GM18519 (cell line): ENCODE measurements at regions not wholly inside any gene's neighbourhood (a gene's known extent, or its start where the extent isn't known, plus 50 kb on each side); places are given as distances from the start of the nearest gene placed in this dataset.

Experiments
- ATAC-seq: cut with Tn5 transposase; IDR thresholded peaks from one replicate; pipeline ENCODE4 v1.9.1; 2021; ENCODE audit warnings: mild to moderate bottlenecking, moderate library complexity; ENCODE audit not compliant: unreplicated experiment, low FRiP score

DNA sequence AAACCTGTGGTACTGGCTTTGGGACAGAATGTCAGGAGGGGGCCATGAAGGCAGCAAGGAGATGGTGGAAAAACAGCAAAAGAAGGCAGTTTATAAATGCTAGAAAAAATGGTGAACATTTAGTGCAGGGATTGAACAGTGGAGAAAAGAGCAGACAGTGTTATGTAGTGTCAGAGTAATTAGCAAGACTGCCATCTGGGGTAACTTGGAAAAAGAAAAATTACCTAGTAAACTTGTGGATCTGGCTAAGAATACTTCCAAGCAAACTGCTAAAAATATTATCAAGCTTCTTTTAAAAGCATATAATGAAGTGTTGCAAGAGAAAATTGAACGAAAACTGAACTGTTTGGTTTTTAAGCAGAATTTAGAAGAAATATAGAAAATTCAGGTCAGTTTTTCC is 267.8 kb downstream of the INSIG2 start:
- ATAC-seq: no peak

DNA sequence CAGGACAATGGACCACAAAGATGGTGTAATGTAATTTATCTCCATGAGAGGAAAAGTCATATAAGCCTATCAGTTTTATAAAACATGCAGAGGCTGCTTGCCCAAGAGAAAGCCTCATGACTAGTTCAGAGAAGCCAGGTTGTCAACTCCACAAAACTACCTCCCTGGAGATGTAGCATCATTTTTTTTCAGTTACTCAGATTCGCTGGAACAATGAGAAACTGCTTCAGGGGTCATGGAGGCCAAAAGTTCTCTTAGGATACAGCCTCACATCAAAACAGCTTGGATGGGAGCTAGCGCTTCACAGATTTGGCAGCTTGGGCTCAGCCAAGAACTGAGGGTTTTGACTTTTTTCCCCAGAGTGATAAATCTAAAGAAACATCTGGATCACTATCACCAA is 263.5 kb downstream of the INSIG2 start:
- no peak for ATAC-seq

DNA sequence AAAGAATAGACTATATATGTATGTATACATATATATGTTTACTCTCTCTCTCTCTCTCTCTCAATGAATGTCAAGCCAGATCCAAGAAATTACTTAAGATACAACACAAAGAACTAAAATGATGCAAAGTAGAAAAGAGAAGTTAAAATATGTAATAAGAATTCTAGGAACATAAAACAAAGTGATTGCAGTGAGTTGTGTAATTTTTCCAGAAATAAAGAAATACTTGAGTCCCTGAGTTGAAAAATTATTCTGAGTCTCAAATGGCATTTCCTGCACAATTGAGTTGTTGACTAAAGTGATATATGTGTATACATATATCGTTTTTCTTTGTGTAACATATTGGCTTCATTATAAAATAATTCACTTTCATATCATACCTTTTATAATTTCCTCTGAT is 262.4 kb downstream of the INSIG2 start:
- ATAC-seq: no peak

DNA sequence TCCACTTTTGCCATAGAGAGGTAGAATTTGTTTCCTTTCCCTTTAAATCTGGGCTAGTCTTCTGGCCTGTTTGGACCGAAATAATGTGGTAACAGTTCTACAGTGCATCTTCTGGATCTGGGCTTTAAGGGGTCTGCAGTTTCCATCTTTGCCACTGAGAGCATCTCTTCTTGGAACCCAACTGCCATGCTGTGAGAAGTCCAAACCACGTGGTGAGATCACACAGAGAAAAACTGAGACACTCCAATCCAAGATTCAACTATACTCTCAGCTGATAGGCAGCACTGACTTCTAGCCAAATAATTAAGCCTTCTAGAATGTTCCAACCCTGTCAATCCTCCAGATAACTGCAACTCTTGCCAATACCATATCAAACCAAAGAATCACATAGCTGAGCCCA is 261.1 kb downstream of the INSIG2 start:
- no peak for ATAC-seq

DNA sequence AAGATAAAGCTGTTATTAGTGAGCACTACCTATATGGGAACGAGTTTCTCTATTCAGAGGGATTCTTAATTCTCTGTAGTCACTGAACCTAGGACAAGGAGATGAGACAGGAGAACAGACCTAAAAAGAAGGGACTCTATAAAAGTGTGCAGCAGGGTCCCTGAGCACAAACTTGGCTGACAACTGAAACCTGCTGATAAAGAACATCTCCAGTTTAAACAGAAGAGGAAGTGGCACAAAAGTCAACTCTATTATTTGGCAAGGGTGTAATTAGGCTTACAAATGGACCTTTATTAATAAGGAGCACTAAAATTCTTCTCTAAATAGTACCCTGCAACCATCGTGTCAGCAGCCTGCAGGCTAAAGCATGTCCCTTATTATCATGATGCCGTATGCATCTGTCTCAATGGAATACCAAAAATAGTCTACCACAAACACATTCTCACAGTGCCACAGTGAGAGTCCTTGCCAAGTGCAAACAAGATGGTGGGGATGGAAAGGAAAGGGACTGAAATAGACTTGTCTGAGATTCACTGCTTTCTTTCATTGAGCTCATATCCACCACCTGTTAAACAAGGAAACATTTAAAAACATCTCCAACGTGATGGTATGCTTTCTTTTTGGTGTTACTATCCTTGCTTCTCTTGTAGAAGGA is 260.2 kb downstream of the INSIG2 start:
- no peak for ATAC-seq

DNA sequence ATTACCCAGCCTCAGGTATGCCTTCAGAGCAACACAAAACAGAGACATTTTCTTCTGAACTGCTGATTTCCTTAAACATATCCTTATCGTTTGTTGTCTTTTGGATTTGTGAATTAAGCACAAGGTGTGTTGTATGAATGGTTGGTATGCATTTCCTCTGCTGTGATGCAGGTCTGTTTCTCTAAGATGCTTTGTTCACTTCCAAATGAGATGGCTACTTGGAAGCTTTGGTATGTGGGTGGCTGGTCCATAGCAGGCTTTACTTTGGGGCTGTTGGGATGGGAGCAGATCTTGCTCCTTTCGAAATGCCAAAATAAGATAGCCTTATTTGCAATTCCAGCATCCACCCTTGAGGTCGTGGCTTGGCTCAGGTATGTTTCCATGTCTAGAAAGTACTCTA is 257.2 kb downstream of the INSIG2 start:
- ATAC-seq: no peak

DNA sequence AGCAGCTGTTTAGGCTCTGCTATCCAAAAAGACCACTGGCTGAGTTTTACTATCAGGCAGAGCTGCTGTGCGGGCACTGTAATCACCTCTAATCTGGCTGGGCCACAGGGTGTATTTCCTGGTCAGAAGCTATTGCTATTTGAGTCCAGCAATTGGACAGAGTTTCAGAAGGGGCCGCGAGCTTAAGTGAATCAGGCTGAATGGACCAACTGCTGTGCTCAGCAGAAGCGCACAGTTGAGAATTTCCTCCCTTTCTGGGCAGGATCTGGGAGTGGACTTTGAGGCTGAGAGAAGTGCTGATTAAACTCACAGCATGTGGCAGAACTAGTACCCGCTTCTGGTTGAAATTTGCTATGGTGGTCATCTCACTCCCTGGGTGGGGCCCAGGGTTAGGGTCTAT is 251.8 kb downstream of the INSIG2 start:
- no peak for ATAC-seq

DNA sequence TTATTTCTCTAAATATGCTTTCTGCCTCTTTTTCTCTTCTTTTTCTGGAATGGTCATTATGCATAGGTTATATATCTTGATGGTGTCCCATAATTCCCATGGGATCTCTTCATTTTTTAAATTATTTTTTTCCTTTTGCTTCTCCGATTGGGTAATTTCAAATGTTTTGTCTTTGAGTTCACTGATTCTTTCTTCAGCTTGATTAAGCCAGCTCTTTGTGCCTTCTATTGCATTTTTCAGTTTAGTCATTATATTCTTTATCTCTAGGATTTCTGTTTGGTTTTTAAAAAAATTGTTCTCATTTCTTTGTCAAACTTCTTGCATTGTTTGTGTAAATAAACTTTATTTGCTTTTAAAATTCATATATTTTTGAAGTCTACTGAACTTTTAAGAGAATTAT is 251.1 kb downstream of the INSIG2 start:
- no peak for ATAC-seq

DNA sequence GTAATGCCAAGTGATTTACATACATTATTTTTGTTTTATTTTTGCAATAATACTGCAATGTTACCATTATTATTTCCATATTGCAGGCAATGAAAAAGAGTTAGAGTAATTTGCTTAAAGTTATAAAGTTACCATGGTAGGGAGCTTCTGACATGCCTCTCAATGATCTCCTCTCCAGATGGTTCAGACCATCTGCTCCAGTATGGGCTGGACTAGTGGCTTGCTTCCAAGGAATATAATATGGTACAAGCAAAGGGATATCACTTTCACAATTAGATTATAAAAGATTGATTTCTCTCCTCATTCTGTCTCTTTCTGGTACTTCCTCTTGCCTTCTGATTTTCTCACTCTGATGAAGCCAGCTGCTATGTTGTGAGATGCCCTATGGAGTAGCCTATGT is 245.4 kb downstream of the INSIG2 start:
- ATAC-seq: no peak

DNA sequence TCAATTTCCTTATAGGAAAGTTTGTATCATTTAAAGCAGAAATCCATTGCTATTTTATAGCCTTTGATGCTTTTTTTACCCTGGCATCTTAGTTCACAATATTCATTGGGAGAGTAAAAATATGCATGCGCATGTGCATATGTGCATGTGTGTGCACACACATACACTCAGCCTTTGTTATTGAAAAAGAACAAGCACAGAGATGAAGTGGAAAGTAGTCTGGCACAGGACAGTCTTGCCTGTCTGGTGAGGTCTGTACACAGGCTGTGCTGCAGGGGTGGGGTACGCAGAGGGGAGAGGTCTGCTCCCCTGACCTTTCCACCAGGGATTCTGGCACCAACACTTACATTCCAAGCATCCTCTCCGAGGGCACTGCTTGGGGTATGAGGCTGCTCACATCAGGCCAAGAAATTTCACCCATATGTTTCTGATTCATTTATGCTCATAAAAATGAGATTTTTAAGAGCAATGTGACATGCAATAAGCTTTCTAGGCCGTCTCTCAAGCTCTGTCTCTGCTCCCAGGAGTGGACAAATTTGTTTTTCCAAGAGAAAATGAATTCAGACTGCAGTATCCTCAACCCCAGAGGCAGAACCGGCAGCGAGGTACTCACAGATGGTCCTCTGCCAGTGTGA is 237.2 kb downstream of the INSIG2 start:
- no peak for ATAC-seq

DNA sequence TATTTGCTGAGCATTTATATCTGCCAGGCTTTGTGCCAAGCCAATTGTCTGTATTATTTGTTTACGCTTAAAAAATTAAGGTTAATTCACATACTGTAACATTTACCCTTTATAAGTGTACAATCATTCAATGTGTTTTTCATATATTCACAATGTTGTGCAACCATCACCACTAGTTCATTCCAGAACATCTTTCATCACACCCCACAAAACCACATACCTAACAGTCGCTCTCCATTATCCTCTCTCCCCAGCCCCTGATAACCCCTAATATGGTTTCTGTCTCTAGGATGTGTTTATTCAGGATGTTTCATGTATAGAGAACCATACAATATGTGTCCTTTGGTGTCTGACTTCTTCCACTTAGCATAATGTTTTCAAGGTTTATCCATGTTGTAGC is 234.1 kb downstream of the INSIG2 start:
- ATAC-seq: no peak

DNA sequence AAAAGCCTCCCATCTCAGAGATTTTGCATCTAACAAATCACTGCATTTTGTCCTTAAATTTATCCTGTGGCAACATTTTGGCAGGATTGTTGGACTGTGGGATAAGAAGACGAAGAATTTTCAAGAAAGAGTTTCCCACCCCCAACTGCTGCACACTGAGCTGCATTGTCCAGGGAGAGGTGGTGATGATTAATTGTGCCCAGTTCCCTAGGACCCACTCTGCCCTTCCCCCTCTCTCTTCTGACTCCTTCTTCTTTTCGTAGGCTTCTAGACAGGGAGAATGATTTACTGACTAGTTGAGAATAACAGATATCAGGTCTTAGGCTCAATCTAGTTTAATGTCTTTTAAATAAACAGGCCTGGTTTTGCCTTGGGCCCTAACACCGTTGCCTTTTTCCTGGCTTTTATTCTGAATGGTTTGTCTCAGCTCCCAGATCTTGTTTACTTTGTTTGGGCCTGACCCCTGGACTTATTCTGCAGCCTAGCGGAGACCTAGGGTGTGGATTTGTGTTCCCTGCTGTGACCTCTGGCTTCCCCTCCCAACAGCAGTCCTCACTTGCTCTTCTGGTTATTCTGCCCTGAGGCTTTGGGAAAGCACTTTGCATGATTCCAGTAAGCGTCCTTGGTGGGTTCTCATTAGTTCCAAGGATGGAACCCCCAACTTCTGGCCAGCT is 233.3 kb downstream of the INSIG2 start:
- no peak for ATAC-seq

DNA sequence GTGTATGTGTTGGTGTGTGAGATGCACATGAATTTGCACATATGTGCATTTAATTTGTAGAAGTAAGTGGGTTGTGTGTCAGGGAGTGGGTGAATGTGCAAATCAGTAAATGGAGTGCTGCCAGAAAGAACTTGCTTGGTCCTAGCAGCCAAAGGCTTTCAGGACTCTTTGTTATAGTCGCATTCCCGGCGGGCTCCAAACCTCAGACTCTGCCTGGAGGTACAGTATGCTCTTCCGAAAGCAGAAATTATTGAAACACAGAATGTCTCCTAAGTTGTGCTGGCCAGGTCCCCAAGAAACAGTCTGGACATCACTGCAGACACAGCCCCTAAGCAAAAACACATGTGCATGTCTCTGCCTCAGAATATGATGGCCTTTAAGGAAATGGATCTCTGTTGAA is 232.4 kb downstream of the INSIG2 start:
- ATAC-seq: no peak

DNA sequence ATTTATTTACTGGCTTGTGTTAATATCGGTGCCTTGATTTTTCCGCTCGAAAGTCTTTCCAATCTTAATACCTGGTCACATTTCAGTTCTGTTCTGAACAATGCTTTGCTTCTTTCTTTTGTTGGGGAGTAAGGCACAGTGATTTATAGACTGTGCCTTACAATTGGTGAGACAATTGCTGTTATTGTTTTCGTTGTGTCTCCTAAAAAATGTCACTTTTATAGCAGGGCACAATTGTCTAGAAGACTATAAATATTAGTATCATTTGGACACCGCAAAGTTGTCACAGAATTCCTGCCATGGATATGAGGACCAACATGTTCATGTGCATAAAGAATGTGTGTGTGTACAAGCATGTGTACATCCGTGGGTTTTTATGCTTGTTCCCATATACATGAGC is 231.9 kb downstream of the INSIG2 start:
- no peak for ATAC-seq

DNA sequence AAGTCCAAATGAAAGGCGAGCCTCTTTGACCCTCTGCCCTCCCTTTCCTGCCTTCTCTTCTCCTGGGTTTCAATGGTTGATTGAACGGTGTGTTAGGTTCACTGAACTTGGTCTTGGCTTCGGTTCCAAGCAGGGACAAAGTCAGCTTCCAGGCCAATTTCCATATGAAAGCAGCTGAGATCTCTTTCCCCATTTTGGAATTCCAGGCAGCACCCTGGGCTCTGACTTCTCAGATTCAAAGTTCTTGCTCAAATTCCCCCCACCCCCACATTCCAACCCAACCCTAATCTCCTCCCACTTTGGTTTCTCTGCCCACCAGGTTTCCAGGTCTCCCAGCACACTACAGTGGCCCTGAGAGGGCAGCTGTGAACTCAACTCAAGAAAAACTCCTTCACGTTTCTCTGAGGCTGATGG is 231.0 kb downstream of the INSIG2 start:
- no peak for ATAC-seq

DNA sequence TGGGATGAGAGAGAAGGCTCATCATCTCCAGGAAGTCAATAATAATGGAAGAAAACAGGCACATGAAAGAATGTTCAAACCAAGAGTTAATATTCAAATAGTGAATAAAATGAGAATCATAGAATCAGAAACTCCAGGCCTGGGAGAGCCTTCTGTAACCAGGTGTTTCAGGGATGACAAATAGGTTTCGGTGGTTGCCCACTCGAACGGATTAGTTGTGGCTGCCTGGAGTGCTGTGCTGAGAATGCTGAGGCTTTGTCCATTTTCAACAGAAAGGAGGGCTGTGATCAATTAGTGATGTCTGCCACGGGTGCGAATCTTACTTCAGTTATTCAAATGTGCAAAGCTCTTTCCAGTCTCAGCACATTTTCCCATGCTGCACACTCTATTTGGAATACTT is 227.3 kb downstream of the INSIG2 start:
- no peak for ATAC-seq

DNA sequence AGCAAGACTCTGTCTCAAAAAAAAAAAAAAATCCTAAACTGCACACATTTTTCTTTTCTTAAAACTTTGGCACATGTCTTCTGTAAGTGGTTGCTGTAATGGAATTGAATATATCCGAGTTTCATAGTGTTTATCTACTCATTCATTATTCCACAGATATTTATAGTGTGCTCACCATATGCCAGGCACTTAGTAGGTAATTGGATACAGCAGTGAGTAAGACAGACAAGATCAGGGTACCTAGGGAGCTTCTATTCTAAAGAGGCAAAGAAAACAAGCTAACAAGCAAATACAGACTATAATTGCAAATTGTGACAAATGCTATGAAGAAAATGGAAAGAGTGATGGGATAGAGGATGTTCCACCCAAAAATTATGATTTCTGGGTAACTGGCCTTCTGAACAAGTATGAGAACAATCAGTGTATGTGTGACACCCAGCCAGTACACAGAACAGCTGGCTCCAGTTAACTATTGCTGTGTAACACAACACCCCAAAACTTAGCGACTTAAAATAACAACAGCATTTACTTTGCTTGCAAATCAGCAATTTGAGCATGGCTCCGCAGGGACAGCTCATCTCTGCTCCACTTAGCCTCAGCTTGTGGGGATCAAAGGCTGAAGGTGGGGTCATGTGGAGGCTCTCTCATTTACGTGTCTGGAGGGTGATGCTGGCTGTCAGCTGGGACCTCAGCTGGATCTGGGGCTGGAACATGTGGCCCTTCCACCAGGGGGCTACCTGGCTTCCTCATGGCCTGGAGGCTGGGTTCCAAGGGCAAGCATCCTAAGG is 224.9 kb downstream of the INSIG2 start:
- no peak for ATAC-seq

DNA sequence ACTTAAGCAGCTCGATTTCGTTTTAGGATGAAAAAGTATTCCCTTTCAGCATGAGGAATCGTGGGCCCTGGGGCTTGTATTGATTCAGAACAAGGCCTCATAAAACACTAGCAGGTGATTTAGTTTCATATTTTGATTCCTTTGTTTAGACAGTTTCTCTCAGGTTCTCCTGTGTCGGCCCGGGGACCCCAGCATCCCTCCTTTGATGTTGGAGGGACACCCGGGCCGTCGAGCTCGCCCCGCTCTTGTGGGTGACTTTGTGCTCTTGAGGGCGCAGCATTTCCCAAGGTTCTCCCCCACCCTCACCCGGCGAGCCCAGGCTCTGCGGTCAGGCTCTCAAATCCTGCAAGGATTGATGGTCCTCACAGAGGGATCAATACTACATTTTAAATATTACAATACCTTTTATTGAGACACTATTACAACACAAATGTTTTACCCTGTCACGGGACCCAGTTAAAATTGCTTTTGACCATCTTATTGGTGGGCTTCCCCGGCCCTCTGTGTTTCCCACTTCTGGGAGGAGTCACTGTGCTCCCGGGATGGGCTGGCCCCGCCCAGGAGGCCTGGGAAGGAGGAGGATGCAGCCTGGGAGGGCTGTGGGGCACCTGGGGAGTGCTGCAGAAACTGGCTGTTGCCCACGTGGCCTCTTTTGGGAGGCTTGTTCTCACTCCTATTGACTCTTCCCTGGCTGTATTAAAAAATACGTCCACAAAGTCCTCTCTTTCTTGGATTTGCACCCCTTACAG is 222.6 kb downstream of the INSIG2 start:
- no peak for ATAC-seq

DNA sequence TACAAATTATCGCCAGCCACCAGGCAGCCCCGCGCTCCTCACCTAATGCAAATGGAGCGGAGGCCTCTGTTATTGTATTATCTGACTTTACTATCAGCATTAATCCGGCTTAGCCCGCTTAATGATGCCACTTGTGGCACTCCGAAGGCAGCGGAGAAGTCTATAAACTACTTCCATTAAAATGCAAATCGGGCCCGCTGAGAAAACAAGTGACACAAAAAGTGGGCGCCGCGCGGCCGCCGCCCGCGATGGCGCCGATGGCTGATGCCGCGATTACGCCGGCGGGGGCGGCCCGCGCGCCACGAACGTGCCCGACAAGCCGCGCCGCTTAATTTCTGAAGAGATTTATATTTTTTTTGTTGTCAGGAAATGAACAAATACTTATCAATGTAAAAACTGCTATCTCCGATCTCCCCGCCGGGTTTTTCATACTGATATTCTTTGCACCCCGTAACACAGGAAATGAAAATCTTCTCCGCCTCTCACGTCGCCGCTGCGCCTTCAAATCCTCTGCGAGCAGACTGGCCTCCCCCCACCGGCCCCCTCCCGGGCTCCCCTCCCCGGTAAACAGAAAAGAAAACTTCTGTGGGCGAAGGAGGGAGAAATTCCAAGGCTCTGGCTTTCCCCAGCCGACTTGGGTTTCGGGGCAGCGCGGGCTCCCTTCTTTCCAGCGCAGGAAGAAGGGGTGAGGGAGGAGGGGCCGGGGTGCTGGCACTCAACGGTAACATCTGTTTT is 221.8 kb downstream of the INSIG2 start:
- ATAC-seq: peak; percentile 72
